Ishikawa (cell line): ENCODE measurements at regions not wholly inside any gene's neighbourhood (a gene's known extent, or its start where the extent isn't known, plus 50 kb on each side); places are given as distances from the start of the nearest gene placed in this dataset.

ENCODE experiments used
- CEBPB ChIP-seq: IDR thresholded peaks from 2 replicates; pipeline ENCODE4 v1.6.1; 2012
- CREB1 ChIP-seq: IDR thresholded peaks from 2 replicates; pipeline ENCODE4 v1.6.1; 2012; ENCODE audit warnings: low read depth
- EGR1 ChIP-seq: IDR thresholded peaks from 2 replicates; pipeline ENCODE4 v1.6.1; 2012
- EP300 ChIP-seq: IDR thresholded peaks from 2 replicates; pipeline ENCODE4 v1.6.1; 2012; ENCODE audit warnings: borderline replicate concordance
- FOXM1 ChIP-seq: IDR thresholded peaks from 2 replicates; pipeline ENCODE4 v1.6.1; 2012; ENCODE audit warnings: low read depth, borderline replicate concordance
- MAX ChIP-seq: IDR thresholded peaks from 2 replicates; pipeline ENCODE4 v1.6.1; 2012
- NFIC ChIP-seq: IDR thresholded peaks from 2 replicates; pipeline ENCODE4 v1.6.1; 2012
- RAD21 ChIP-seq: IDR thresholded peaks from 2 replicates; pipeline ENCODE4 v1.6.1; 2012; ENCODE audit warnings: low read depth
- TAF1 ChIP-seq: IDR thresholded peaks from 2 replicates; pipeline ENCODE4 v1.6.1; 2012; ENCODE audit warnings: low read depth, mild to moderate bottlenecking
- TCF12 ChIP-seq: IDR thresholded peaks from 2 replicates; pipeline ENCODE4 v1.6.1; 2012; ENCODE audit warnings: low read depth
- TEAD4 ChIP-seq: IDR thresholded peaks from 2 replicates; pipeline ENCODE4 v1.6.1; 2012
- YY1 ChIP-seq: IDR thresholded peaks from 2 replicates; pipeline ENCODE4 v1.6.1; 2012; ENCODE audit warnings: low read depth
- ZBTB7A ChIP-seq: IDR thresholded peaks from 2 replicates; pipeline ENCODE4 v1.6.1; 2012; ENCODE audit warnings: low read depth
- TF ChIP-seq, protein P1 (sequence below): IDR thresholded peaks from 2 replicates; pipeline ENCODE4 v1.6.1; 2012
- TF ChIP-seq, protein P2 (sequence below): IDR thresholded peaks from 2 replicates; pipeline ENCODE4 v1.6.1; 2012; ENCODE audit warnings: low read depth, mild to moderate bottlenecking

GRCh38 chr1:184210031-184210430, 158.5 kb downstream of the TSEN15 start:
- no peak for TF ChIP-seq MAX
- TF ChIP-seq, protein P1, sequence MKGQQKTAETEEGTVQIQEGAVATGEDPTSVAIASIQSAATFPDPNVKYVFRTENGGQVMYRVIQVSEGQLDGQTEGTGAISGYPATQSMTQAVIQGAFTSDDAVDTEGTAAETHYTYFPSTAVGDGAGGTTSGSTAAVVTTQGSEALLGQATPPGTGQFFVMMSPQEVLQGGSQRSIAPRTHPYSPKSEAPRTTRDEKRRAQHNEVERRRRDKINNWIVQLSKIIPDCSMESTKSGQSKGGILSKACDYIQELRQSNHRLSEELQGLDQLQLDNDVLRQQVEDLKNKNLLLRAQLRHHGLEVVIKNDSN = no peak
- no peak for TF ChIP-seq EP300
- no peak for TF ChIP-seq ZBTB7A
- no peak for TF ChIP-seq TEAD4
- TF ChIP-seq CREB1 = no peak
- TF ChIP-seq TAF1 = no peak
- no peak for TF ChIP-seq CEBPB
- no peak for TF ChIP-seq EGR1
- TF ChIP-seq FOXM1 = no peak
- TF ChIP-seq RAD21 = no peak
- TF ChIP-seq, protein P2, sequence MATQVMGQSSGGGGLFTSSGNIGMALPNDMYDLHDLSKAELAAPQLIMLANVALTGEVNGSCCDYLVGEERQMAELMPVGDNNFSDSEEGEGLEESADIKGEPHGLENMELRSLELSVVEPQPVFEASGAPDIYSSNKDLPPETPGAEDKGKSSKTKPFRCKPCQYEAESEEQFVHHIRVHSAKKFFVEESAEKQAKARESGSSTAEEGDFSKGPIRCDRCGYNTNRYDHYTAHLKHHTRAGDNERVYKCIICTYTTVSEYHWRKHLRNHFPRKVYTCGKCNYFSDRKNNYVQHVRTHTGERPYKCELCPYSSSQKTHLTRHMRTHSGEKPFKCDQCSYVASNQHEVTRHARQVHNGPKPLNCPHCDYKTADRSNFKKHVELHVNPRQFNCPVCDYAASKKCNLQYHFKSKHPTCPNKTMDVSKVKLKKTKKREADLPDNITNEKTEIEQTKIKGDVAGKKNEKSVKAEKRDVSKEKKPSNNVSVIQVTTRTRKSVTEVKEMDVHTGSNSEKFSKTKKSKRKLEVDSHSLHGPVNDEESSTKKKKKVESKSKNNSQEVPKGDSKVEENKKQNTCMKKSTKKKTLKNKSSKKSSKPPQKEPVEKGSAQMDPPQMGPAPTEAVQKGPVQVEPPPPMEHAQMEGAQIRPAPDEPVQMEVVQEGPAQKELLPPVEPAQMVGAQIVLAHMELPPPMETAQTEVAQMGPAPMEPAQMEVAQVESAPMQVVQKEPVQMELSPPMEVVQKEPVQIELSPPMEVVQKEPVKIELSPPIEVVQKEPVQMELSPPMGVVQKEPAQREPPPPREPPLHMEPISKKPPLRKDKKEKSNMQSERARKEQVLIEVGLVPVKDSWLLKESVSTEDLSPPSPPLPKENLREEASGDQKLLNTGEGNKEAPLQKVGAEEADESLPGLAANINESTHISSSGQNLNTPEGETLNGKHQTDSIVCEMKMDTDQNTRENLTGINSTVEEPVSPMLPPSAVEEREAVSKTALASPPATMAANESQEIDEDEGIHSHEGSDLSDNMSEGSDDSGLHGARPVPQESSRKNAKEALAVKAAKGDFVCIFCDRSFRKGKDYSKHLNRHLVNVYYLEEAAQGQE = no peak
- TF ChIP-seq YY1 = no peak
- TF ChIP-seq NFIC = no peak
- no peak for TF ChIP-seq TCF12

- TF ChIP-seq NFIC = no peak
- no peak for TF ChIP-seq CREB1
- no peak for TF ChIP-seq MAX
- TF ChIP-seq FOXM1 = no peak
- TF ChIP-seq RAD21 = no peak
- no peak for TF ChIP-seq ZBTB7A
- TF ChIP-seq EGR1 = no peak
- no peak for TF ChIP-seq EP300
- TF ChIP-seq TAF1 = no peak
- TF ChIP-seq CEBPB = no peak
- TF ChIP-seq, protein P2 = no peak
Observed at GRCh38 chr1:184210862-184211261, 159.3 kb downstream of the TSEN15 start.

- TF ChIP-seq, protein P1 = peak; percentile 71; the same call in 1 of the 2 replicates
- peak; percentile 45; the same call in 1 of the 2 replicates for TF ChIP-seq TEAD4
- TF ChIP-seq YY1 = no peak
Observed at GRCh38 chr1:184212649-184213314, 161.3 kb downstream of the TSEN15 start.

GRCh38 chr1:184214128-184214527, 162.6 kb downstream of the TSEN15 start:
- no peak for TF ChIP-seq TEAD4
- TF ChIP-seq NFIC = no peak
- no peak for TF ChIP-seq MAX
- no peak for TF ChIP-seq YY1
- no peak for TF ChIP-seq EP300
- TF ChIP-seq CEBPB = no peak
- TF ChIP-seq ZBTB7A = no peak
- TF ChIP-seq CREB1 = no peak
- no peak for TF ChIP-seq FOXM1
- TF ChIP-seq EGR1 = no peak
- TF ChIP-seq, protein P1 = no peak
- TF ChIP-seq TCF12 = no peak
- TF ChIP-seq, protein P2 = no peak
- no peak for TF ChIP-seq RAD21
- TF ChIP-seq TAF1 = no peak
